ENCODE measurements at regions not wholly inside any gene's neighbourhood (a gene's known extent, or its start where the extent isn't known, plus 50 kb on each side); places are given as distances from the start of the nearest gene placed in this dataset.

GRCh38 chr7:50857804-50858489 lies 75.3 kb upstream of the GRB10 start:
- no peak for TF ChIP-seq CTCF (conservative IDR thresholded peaks at IDR 0.05)
- TF ChIP-seq ZFX (IDR thresholded peaks at IDR 0.05): no peak

All from C4-2B (cell line).